GM19452 (cell line): ENCODE measurements at regions not wholly inside any gene's neighbourhood (a gene's known extent, or its start where the extent isn't known, plus 50 kb on each side); places are given as distances from the start of the nearest gene placed in this dataset.
"Not testable (repeated sequence)": the region's sequence is repeated elsewhere in the genome, so short reads cannot be mapped to it uniquely, and the experiment has no call there.

Source experiments
- ATAC-seq: cut with Tn5 transposase; IDR thresholded peaks from one replicate; pipeline ENCODE4 v1.9.1; 2021; ENCODE audit not compliant: unreplicated experiment

DNA sequence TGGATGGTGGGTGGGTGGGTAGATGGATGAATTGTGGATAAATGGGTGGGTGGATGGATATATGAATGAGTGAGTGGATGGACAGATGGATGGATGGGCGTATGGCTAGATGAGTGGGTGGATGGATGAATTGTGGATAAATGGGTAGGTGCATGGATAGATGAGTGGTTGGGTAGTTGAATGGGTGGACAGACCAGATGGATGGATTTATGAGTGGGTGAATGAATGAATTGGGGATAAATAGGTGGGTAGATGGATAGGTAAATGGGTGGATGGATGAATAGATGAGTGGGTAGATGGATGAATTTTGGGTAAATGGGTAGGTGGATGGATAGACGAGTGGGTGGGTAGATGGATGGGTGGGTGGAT lies 108.7 kb downstream of the NPIPB11 start:
- not testable (repeated sequence) for ATAC-seq

DNA sequence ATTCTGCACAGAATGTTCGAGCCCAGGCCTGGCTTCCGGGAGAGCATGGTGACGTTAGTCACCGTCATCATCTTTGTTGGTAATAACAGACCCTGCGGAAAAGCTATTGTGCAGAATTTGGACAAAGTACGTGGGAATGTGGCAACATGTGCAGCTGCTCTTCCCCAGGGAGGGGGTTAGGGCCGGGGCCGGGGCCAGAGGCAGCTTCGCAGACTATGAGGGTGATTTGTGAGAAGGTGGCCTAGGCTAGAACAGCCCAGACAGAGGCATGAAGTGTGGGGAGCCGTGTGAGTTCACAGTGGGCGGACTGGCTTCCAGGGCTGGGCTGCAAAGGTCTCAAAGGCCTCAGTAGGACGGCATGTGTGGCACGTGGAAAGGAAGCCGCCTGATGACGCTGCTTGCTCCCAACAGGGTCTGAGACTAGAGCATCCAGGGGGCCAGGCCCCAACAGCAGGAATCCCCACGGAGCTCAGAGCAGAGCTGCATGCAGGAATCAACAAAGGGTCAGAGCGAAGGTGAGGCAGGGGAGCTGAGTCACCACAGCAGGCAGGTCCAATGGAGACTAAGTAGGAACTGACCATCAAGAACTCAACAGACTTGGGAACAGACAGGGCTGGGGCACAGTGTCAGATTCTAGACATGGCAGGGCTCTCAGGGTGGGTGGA lies 109.2 kb downstream of the NPIPB11 start:
- not testable (repeated sequence) for ATAC-seq

DNA sequence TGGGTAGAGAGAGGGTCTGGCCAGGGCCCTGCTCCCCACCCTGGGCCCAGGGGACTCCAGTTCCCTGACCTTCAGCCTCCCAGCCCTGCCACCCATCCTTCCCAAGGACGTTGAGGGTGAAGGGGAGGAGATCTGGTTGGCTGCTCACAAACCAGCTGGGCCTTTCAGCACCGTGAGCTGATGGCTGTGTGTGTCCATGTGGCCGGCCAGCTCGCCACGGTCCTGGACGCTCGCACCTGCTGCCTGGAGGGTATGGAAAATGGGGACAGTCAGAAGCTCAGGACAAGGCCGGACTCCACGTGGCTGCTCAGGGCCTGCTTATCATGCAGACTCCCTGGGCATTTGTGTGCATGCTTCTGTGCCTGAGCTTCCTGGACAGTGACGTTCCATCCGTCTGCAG lies 110.3 kb downstream of the NPIPB11 start:
- ATAC-seq: not testable (repeated sequence)

DNA sequence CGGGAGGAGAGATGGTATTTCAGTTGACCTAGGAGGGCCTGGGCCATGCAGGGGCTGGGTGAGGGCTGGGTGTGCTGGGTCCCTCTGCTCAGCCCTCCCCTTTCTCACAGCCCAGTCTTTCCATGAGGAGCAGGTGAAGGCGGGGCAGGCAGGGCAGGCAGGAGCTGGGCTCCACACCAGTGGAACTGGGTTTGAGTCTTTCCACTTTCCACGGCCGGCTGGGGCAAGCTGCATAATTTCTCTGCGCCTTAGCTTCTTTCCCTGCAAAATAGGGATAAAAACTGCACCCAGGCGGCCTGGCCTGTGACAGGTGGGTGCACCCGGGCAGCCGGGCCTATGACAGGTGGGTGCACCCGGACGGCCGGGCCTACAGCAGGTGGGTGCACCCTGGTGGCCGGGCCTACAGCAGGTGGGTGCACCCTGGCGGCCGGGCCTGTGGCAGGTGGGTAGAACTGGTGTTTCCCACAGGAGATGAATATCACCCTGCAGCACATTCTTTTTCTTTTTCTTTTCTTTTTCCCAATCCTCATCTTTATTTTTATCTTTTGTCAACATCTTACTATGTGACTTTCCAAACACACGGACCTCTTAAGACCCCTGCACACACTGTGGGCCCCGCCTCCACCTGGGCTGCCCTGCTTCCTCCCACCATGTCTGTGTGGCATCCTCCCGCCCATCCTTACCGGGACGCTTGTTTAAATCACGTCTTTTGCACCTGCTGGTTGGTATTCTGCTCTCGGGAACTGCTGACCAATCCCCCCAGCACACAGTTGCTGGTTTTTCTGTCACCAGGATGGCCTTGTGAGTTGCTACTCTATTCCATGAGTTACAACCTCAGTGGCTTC lies 111.3 kb downstream of the NPIPB11 start:
- not testable (repeated sequence) for ATAC-seq

DNA sequence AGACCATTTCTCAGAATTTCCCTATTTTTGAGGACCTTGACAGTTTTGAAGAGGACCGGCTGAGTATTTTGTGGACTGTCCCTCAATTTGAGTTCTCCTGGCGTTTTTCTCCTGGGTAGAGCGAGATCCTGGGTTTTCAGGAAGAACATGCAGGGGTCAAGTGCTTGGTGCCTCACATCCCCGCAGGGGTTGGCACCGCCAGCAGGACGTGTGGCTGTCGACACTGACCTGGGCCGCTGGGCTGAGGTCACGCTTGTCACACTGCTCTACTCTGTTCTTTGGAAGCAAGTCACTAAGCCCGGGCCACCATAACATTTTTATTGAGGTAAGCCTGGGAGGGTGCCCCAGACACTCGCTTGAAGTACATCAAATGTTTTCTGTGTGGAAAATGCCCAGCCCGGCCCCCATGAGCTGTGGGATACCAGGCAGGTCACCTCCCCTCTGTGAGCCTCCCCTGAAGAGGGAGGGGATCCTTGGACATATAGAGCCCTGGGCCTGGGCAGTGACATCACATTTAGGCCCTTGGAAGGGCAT lies 112.0 kb downstream of the NPIPB11 start:
- ATAC-seq: not testable (repeated sequence)

DNA sequence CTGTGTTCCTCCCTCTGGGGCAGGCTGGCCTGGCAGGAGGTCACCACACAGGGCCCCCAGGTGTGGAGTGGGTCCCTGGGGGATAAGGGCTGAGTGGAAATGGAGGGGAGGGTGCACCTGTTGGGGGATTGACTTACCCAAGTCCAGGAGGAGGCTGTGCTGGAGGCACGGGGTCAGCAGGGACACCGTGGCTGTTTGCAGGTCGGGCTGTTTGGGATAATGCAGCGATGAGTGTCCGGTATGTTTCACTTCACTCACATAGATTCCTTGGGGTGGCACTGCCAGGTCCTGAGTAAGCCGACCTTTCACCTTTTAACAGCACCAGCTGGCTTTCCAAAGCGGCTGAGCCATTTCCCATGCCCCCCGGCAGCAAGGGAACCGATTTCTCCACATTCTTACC lies 113.0 kb downstream of the NPIPB11 start:
- not testable (repeated sequence) for ATAC-seq

DNA sequence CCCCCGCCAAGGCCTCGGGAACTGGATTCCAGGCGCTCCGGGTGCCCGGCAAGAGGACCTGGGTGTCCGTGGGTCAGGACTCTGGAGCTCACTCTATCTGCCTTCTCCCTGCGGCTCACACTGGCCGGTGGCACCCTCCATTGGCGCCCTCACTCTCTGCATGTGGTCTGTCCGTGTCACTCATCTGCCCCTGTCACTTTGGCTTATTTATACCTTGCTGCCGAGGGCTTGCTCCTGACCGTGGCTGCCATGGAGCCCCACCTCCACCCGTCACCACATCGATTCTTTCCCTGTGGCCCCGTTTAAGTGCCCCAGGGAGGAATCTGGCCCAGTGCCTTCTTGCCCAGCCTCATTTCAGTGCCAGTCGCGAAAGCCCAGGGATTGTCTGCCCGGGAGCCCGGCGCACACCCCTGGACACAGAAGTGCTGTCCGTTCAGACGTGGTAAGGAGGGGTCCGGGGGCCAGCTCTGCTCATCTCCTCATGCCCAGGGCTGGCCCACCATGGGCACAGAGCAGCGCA lies 113.5 kb downstream of the NPIPB11 start:
- ATAC-seq: not testable (repeated sequence)

DNA sequence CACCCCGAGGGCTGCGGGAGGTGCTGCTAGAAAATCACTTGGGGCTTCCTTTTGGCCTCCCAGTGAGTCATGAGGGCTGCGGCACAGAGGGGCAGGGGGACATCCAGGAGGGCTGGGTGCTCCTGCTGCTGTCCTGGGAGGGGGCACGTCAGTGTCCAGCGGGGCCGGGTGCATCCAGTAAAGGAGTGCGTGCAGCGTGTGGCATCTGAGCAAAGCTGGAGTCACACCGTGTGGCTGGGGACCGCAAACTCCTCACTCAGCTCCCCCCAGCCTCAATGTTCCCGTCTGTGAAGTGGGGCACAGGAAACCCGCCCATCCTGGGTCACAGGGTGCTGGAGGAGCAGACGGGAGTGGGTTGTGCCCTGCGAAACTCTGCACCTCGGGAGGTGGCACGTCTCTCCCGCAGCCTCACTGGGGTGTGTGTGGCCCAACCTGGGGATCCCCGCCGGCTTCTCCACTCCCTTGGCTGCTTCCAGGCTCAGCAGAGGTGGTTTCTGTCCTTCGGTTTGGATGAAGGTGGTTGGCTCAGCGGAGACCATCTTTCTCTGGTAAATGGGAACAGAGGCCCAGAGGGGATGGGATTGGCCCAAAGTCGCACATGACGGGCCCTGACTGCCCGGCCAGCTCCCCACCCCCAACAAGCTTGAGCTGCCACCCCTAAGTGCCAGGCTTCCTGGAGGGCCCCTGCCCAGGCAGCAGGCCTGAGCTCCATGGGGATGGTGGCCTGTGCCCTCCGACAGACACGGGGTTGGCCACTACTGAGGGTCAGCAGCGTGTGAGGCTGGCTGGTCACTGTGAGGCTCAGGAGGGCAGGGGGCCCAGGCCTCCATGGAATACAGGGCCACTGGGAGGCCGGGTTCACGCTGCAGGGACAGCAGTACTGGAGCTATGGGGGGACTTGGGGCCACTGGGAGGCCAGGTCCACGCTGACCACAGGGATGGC lies 114.9 kb downstream of the NPIPB11 start:
- ATAC-seq: peak; percentile 16

DNA sequence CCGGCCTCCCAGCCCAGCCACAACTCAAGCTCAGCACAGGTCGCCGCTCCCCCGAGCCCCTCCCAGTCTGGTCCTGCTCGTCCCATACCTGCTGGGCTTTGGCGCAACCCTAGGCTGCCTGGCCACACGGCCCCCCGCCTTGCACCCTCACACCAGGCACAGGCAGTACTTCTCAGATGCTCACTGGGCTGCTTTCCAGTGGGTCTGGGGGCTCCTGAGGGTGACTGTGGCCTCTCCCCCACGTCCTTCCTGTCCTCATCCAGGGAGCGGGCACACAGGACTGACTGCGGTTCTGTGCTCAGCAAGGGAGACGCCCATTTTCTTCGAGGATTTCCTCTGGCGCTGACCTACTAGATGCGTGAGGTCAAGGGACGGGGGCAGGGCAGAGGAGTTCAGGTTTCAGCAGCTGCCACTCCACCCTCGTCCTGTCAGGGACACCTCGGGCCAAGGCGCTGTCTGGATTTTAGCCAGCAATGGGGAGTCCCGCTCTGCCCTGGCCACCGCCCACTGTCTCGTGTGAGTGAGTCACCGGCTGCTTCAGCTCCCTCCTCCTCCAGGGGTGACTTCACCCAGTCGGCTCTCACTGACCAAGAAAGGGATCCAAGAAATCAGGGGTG lies 115.8 kb downstream of the NPIPB11 start:
- ATAC-seq: peak; percentile 87

DNA sequence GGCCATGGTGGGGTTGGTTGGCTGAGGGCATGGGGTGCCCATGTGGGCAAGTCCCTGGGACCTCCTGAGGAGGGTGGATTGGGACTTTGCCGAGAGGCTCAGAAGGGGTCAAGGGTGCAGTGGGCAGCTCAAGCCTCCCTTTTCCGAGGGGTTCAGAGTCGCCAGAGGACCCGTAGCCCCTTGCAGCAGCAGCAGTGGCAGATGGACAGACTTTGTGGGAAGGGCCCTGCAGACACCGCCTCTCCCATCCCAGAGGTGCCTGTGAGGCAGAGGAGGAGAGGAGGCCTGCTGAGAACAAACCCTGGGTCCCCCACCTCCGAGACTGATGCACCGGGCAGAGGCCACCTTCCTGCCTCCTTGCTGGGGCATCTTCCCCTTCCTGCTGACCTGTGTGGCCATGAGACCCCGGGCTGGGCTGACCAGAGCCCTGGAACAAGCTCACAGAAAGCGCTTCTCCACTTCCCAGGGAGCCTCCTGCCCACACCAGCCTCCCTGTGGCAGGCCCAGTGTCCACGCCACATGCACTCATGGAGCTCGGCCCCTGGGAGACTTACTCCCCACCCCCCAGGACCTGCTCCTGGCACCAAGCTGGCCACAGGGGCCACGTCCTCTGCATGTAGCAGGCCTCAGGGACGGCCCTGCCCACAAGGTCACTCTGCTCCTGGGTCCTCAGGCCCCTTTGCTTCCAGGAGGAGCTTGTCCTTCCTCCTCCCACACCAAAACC lies 116.8 kb downstream of the NPIPB11 start:
- not testable (repeated sequence) for ATAC-seq

DNA sequence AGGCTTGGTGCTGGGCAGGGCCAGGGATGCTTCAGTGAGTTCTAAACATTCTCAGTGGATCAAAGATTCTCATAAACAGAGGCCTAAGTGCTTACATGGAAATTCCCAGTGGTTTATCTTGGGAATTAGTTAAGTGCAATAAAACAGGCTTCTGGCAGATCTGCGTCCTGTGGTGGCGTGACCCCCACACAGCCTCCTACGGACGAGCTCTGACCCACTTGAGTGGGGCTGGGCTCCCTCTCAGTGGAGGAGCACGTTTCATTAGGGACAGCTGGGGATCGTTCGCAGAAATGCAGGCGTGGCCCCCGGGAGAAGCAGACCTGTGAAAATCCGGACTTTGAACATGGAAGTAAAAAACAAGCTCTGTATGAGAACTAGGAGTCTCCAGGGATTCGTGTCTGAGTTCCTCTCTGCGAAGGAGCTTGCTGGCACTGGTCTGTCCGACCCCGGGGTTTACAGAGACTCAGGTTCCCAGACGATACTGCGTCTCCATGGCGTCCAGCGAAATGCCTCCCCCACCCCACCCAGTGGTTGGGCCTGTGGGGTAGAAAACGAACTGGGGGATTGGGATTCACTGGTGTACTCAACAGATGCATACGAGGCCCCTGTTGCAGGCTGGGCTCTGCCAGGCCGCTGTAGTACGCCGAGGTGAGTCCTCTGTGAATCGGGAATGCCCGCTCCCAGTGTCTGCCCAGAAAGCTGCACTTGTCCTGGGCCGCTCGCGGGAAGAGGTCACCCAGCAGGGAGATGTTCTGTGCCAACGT lies 117.6 kb downstream of the NPIPB11 start:
- not testable (repeated sequence) for ATAC-seq

DNA sequence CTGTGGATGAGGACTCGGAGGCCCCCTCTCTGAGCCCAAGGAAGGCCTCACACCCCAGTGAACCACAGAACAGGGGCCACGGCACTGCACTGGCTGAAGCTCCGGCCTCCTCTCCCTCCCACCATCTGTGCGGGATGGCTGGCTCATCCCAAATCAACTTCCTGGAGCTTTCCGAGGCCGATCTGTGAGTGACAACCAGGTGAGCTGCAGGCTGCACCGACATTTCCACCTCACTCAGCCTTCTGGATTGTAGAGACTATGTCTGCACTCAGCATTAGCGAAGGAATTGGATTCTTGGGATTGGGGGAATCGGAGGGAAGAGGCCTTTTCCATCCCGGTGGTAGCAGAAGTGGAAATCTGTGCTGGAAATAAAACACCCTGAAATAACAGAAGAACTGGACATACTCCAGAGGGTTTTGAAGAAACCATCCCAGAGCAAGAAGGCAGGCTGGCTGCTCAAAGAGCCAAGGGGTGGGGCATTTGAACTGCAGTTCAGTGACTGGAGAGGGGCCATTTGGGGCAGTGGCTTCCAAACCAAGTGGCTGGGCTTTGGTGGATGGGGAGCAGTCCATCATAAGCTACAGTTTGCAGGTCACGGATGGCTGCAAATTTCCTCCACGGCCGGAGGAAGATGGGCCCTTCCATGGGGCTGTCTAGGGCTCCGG lies 118.5 kb downstream of the NPIPB11 start:
- not testable (repeated sequence) for ATAC-seq

DNA sequence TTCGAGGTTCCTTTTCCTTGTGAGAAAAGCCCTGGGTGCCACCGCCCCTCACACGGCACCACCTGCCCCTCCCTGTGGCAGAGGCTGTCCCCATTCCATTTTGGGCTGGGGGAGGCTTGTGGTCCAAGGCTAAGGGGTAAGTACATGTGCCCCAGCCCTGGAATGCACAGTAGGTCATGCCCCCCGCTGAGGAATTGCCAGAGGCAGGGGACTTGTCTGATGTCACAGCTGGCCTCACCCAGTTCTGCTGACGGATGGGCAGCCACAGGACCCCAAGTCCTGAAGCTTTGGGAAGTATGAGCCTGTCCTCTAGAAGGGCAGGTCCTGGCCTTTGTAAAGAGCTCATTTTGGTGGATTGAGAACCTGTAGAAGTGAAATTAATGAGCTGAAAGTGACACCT lies 119.3 kb downstream of the NPIPB11 start:
- ATAC-seq: not testable (repeated sequence)

DNA sequence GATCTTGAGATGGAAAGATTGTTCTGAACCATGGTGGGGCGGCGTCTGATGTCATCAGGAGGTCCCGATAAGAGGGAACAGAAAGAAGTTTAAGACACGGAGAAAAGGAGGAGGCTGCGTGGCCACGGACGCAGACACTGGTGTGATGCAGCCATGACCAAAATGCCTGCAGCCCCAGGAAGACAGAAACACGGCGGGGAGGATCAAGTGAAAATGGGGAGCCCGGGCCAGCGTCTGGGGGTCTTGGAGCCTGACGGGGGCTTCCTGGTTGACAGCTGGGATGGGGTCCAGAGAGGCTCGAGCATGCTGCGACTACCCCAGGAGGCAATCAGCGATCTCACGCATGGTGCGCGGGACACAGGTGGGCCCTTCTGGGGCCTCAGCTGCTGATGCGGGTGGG lies 119.7 kb downstream of the NPIPB11 start:
- not testable (repeated sequence) for ATAC-seq

DNA sequence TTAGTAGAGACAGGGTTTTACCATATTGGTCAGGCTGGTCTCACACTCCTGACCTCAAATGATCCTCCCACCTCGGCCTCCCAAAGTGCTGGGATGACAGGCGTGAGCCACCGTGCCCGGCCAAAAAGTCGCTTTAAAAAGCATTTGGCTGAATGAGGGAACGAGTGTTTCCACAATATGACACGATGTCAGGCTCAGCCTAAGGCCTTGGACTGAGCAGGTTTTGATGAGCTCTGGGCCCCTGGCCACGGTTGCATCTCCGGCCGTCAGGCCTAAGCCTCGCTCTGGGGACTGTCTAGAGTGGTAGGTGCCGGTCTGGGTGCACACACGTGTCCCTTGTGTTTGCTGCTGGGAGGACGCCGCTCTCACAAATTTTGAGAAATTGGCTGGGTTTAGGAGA lies 120.3 kb downstream of the NPIPB11 start:
- not testable (repeated sequence) for ATAC-seq

DNA sequence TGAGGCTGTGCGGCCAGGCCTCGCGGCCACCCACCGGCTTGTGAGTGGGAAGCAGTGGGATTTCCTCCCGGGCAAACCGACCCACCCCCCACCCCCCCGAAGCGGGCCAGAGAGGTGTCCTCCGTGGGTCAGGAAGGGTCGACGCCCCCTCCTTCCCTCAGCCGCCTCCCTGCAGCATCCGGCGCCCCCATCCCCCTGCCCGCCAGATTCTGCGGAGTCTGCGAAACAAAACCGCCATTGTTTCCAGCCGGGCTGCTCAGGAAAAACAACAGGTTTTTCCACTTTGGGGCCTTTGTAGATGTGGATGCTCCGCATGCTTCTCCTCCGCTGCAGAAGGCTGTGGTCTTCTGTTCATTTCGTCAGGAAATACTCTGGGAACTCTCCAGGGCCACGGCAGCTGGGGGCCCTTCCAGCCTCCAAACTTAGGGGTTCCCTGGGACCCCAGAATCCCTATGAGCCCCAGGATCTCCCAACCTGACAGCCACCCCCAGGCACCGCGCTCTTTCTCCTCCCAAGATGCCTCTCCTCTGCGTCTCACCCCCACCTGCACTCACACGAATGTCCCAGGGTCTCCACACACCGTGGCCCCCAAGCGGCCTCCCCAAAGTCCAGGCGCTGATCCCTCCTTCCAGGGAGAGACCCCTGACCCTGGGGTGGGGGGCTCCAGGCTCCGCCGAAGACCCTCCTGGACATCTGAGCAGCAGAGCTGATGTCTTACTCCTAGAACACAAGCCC lies 121.2 kb downstream of the NPIPB11 start:
- not testable (repeated sequence) for ATAC-seq

DNA sequence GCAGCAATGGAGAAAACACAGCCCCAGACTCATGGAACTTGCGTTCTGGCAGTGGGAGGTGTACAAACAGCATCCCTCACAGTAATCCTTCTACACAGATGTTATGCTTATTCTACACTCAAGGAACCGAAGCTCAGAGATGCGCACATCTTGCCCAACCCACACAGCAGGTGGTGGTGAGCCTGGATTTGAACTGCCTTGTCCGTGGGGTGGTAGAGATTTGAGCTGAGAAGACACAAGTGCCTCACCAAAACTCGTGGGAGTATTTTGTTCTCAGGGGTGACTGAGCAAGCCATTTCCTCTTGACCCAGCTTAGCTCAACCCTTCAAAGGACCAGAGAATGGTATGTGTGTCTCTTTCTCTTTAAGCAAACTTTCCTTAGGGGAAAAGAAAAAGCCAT lies 121.8 kb downstream of the NPIPB11 start:
- not testable (repeated sequence) for ATAC-seq

DNA sequence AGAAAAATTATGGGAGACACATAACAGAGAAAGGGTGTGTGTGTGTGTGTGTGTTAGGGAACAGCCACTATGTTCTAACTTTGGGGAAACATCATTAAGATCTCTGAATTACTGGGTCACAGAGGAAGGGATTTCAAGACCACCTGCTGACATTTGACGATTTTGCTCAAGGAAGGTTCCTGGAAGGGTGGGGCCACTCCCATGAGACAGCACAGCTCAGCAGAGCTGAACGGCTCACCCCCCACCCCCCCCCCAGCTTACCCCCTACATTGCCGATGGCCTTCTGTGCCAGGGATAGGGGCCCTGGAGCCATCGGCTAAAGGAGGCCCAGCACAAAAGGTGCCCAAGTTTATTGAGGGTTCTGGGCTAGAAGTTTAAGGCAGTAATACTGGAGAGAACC lies 122.4 kb downstream of the NPIPB11 start:
- ATAC-seq: not testable (repeated sequence)
